ENCODE measurements at regions not wholly inside any gene's neighbourhood (a gene's known extent, or its start where the extent isn't known, plus 50 kb on each side); places are given as distances from the start of the nearest gene placed in this dataset.

DNA sequence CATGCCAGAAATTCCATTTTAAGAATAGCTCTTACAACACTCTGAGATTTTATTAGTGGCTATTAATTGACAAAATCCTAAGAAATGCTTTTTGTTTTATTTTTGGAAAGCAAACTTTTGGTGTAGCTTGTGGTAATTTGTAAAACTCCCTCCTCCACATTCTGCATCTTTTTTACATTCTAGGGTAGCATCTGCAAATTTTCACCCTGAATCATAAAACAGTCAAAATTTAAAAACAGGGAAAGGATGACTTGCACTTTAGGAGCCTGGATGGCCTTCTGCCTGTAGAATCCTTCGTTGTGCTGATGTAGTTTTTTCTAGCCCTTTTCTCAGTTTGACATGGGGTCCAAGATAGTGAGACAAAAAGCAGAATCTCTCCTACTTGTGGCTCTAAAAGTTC is 316.1 kb downstream of the ADRA2A start:
- Mint-ChIP-seq H3K4me1 (no peaks in the 10 kb centered on the region), H3K27me3 (ENCODE audit: low read depth) (no peaks in the 10 kb centered on the region), H3K36me3 (ENCODE audit: low read depth) (no peaks in the 10 kb centered on the region), H3K4me3 (no peak overlapping the region), H3K9me3 (peaks cover 3% of the 10 kb centered on the region), H3K27ac (ENCODE audit: unreplicated experiment) (no peak overlapping the region)
- TF ChIP-seq, protein P1, sequence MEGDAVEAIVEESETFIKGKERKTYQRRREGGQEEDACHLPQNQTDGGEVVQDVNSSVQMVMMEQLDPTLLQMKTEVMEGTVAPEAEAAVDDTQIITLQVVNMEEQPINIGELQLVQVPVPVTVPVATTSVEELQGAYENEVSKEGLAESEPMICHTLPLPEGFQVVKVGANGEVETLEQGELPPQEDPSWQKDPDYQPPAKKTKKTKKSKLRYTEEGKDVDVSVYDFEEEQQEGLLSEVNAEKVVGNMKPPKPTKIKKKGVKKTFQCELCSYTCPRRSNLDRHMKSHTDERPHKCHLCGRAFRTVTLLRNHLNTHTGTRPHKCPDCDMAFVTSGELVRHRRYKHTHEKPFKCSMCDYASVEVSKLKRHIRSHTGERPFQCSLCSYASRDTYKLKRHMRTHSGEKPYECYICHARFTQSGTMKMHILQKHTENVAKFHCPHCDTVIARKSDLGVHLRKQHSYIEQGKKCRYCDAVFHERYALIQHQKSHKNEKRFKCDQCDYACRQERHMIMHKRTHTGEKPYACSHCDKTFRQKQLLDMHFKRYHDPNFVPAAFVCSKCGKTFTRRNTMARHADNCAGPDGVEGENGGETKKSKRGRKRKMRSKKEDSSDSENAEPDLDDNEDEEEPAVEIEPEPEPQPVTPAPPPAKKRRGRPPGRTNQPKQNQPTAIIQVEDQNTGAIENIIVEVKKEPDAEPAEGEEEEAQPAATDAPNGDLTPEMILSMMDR (conservative IDR thresholded peaks at IDR 0.05) = no peak
- DNase-seq (ENCODE audit: low read depth, low spot score) = no peak

DNA sequence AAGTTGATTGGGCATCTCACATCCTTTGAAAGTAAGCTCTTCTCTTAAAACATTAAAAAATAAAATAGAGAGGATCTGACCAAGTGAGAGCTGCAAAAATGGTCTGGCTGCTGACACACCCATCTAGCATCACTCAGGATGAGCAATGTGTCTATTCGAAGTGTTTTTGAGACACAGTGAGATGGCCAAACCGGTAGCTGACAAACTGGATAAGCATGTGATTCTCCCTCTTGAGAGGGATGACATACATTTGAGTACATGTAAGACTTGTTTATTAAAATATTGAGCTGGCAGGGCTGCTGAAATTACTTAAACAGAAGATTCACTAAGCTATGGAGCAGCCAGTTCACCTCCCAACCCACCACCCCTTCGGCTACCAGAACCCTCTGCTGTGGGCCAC is 333.9 kb downstream of the ADRA2A start:
- no peak for DNase-seq (ENCODE audit: low read depth, low spot score)
- TF ChIP-seq, protein P1 (conservative IDR thresholded peaks at IDR 0.05) = no peak
- no peaks in the 10 kb centered on the region for H3K4me1 Mint-ChIP-seq
- no peaks in the 10 kb centered on the region for H3K27me3 Mint-ChIP-seq (ENCODE audit: low read depth)
- no peaks in the 10 kb centered on the region for H3K36me3 Mint-ChIP-seq (ENCODE audit: low read depth)
- H3K4me3 Mint-ChIP-seq = no peak overlapping the region
- no peak overlapping the region for H3K27ac Mint-ChIP-seq (ENCODE audit: unreplicated experiment)
- no peaks in the 10 kb centered on the region for H3K9me3 Mint-ChIP-seq

DNA sequence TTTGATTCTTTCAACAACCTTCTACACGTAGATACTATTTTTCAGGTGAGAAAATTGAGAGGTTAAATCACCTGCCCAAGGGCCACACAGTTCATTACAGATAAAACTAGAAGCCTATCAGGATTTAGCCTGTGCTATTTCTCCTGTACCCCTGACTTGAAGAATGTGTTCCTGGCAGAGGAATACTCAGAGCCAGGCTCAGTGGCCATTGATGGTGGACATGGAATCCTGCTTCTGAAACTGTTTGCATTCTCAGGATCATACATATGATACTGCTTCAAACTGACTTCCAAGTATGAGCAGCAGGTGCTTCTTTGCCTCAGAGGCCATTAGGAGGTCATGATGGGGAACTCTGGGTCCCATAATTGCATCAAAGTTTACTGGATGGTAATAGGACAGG is 348.6 kb downstream of the ADRA2A start:
- Mint-ChIP-seq H3K36me3 (ENCODE audit: low read depth) (no peaks in the 10 kb centered on the region), H3K27me3 (ENCODE audit: low read depth) (peaks cover 2% of the 10 kb centered on the region), H3K27ac (ENCODE audit: unreplicated experiment) (no peak overlapping the region), H3K4me3 (no peak overlapping the region), H3K4me1 (no peaks in the 10 kb centered on the region), H3K9me3 (peaks cover 3% of the 10 kb centered on the region)
- TF ChIP-seq, protein P1 (conservative IDR thresholded peaks at IDR 0.05) = no peak
- no peak for DNase-seq (ENCODE audit: low read depth, low spot score)

DNA sequence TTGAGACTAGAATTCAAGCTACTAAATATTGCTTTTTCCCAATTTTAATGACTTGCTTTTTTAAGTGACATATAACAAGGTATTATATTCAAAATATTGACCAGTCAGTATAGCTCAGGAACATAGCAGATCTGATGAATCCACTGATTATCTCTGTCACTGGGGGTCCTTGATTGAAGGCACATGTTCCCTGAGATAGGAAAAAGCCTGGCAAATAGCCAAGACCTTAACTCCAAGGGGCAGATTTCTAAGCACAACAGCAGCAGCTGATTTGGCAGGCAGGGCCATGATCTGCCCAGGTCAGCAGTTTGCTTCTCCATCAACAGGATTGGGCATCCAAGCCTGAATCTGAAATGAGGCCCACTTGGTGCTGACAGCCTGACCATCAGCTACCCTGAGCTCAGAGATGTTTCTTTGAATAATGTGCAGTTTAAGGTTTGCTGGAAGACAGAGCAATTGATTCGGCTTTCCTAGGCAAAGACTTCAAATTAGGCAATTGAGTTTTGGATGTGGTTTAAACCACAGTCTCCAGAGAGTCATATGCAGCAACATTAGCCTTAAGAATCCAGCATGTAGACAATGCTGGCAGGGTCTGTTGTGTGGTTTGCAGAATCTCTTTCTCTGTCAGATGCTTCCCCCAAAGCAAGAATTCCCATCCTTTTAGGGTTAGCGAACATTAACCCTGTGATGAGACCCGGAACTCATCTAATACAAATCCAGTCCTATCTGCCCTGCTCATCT is 352.6 kb downstream of the ADRA2A start:
- TF ChIP-seq, protein P1 (conservative IDR thresholded peaks at IDR 0.05) = no peak
- H3K9me3 Mint-ChIP-seq = no peaks in the 10 kb centered on the region
- DNase-seq (ENCODE audit: low read depth, low spot score) = no peak
- no peaks in the 10 kb centered on the region for H3K27me3 Mint-ChIP-seq (ENCODE audit: low read depth)
- no peak overlapping the region for H3K27ac Mint-ChIP-seq (ENCODE audit: unreplicated experiment)
- no peak overlapping the region for H3K4me3 Mint-ChIP-seq
- H3K36me3 Mint-ChIP-seq (ENCODE audit: low read depth) = no peaks in the 10 kb centered on the region
- no peaks in the 10 kb centered on the region for H3K4me1 Mint-ChIP-seq

DNA sequence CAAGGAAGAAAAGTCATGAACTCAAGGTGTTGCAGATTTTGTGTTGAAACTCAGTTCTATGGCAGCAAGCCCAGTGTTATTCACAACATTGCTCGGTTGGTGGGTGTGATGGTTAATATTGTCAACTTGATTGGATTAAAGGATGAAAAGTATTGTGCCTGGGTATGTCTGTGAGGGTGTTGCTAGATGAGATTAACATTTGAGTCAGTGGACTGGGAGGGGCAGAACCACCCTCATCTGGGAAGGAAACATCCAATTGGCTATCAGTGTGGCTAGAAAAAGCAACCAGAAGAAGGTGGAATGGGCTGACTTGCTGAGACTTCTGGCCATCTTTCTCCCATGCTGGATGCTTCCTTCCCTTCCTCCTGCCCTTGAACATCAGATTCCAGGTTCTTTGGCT is 353.2 kb downstream of the ADRA2A start:
- Mint-ChIP-seq H3K9me3 (no peaks in the 10 kb centered on the region), H3K36me3 (ENCODE audit: low read depth) (no peaks in the 10 kb centered on the region), H3K27me3 (ENCODE audit: low read depth) (no peaks in the 10 kb centered on the region), H3K27ac (ENCODE audit: unreplicated experiment) (no peak overlapping the region), H3K4me1 (no peaks in the 10 kb centered on the region), H3K4me3 (no peak overlapping the region)
- DNase-seq (ENCODE audit: low read depth, low spot score) = no peak
- TF ChIP-seq, protein P1 (conservative IDR thresholded peaks at IDR 0.05) = no peak

Data from neural crest cell (in vitro differentiated cells).